Gastroesophageal sphincter (tissue), 4 donors: ENCODE measurements at regions not wholly inside any gene's neighbourhood (a gene's known extent, or its start where the extent isn't known, plus 50 kb on each side); places are given as distances from the start of the nearest gene placed in this dataset.

Source experiments
- ATAC-seq: fragments of 150-250 bp; one replicate; pipeline ENCODE4 v1.9.1; 2016; ENCODE audit warnings: mild to moderate bottlenecking, moderate library complexity
- H3K27ac ChIP-seq, 4 donors: fragments of 200-600 bp; sonication (generic) in 3 of 4; 1 replicate in 3 of 4; 2 replicates in 1 of 4; pipeline ENCODE4 v1.5.1; 2016 to 2019
- H3K27me3 ChIP-seq: fragments of 200-600 bp; sonication (generic); one replicate; pipeline ENCODE4 v1.5.1; 2019
- H3K36me3 ChIP-seq, 2 donors: fragments of 200-600 bp; sonication (generic); one replicate each; pipeline ENCODE4 v1.5.1; 2019; ENCODE audit warnings: control low read depth in 1 of 2
- H3K4me1 ChIP-seq, 3 donors: fragments of 200-600 bp; sonication (generic); 1 replicate in 2 of 3; 2 replicates in 1 of 3; pipeline ENCODE4 v1.5.1; 2016 to 2019; ENCODE audit warnings: control low read depth in 2 of 3
- H3K4me3 ChIP-seq, 2 donors: fragments of 200-600 bp; sonication (generic); one replicate each; pipeline ENCODE4 v1.5.1; 2019; ENCODE audit warnings: mild to moderate bottlenecking in 1 of 2, moderate library complexity in 1 of 2
- H3K9me3 ChIP-seq, 3 donors: fragments of 200-600 bp; sonication (generic); one replicate each; pipeline ENCODE4 v1.5.1; 2017 to 2019; ENCODE audit warnings: control low read depth in 2 of 3
- CTCF ChIP-seq, 4 experiments: fragments of 200-600 bp in 2 of 4; fragments of 450-650 bp in 2 of 4; sonication (generic) in 1 of 4; IDR thresholded peaks; one replicate each; pipeline ENCODE4 v1.5.1; 2017 to 2019; ENCODE audit warnings: antibody characterized with exemption in 4 of 4, mild to moderate bottlenecking in 2 of 4, moderate library complexity in 2 of 4
- EP300 ChIP-seq: sonication (generic); formaldehyde crosslinking; IDR thresholded peaks from one replicate; pipeline ENCODE4 v1.6.1; 2017; ENCODE audit warnings: antibody characterized with exemption, mild to moderate bottlenecking
- POLR2A ChIP-seq, 2 donors: fragments of 450-650 bp; IDR thresholded peaks; one replicate each; pipeline ENCODE4 v1.6.1; 2017; ENCODE audit warnings: antibody characterized with exemption in 2 of 2, mild to moderate bottlenecking in 2 of 2, moderate library complexity in 1 of 2
- POLR2AphosphoS5 ChIP-seq: sonication (generic); formaldehyde crosslinking; IDR thresholded peaks from one replicate; pipeline ENCODE4 v1.6.1; 2017; ENCODE audit warnings: antibody characterized with exemption
- WGBS, 2 donors: methylation state at CpG; one replicate each; pipeline ENCODE4 v1.1.5; 2018; ENCODE audit warnings: low coverage in 1 of 2; 5-methylcytosine and 5-hydroxymethylcytosine counted together

- H3K36me3 ChIP-seq: no peaks in the 10 kb centered on the region
- 60 to 65% methylated on average over 3 of the region's 3 CpGs for WGBS, 2 donors
- no peak for ATAC-seq
- no peak overlapping the region for H3K27ac ChIP-seq
- TF ChIP-seq EP300 (no peak), CTCF (IDR thresholded peaks at IDR 0.05) (no peak), POLR2A (IDR thresholded peaks at IDR 0.05) (no peak), POLR2AphosphoS5 (no peak)
- no peaks in the 10 kb centered on the region for H3K9me3 ChIP-seq
- H3K4me1 ChIP-seq: no peaks in the 10 kb centered on the region
- no peak overlapping the region for H3K4me3 ChIP-seq
- no peaks in the 10 kb centered on the region for H3K27me3 ChIP-seq
Observed at GRCh38 chr16:8377864-8378263, 212.4 kb downstream of the TMEM114 start.

GRCh38 chr16:8376858-8377257 lies 213.5 kb downstream of the TMEM114 start:
- Histone ChIP-seq H3K36me3 (no peaks in the 10 kb centered on the region), H3K4me1 (no peaks in the 10 kb centered on the region), H3K27me3 (no peaks in the 10 kb centered on the region), H3K27ac (no peak overlapping the region), H3K4me3 (no peak overlapping the region), H3K9me3 (no peaks in the 10 kb centered on the region)
- no peak for ATAC-seq
- TF ChIP-seq POLR2A (IDR thresholded peaks at IDR 0.05) (no peak), POLR2AphosphoS5 (no peak), EP300 (no peak), CTCF (IDR thresholded peaks at IDR 0.05) (no peak)

GRCh38 chr16:8376430-8376829 lies 213.9 kb downstream of the TMEM114 start:
- ATAC-seq: no peak
- 57% methylated on average over 2 of the region's 2 CpGs for WGBS, 2 donors
- TF ChIP-seq CTCF (IDR thresholded peaks at IDR 0.05): no peak
- TF ChIP-seq POLR2A (IDR thresholded peaks at IDR 0.05): no peak
- TF ChIP-seq EP300: no peak
- no peak for TF ChIP-seq POLR2AphosphoS5

GRCh38 chr16:8375232-8375587 lies 215.1 kb downstream of the TMEM114 start:
- 50 to 60% methylated on average over 1 of the region's 1 CpG for WGBS, 2 donors
- peaks cover 0 to 6% (median 0%) of the 10 kb centered on the region in 3 donors for H3K9me3 ChIP-seq
- H3K4me3 ChIP-seq: no peak overlapping the region
- no peaks in the 10 kb centered on the region for H3K4me1 ChIP-seq
- TF ChIP-seq CTCF (IDR thresholded peaks at IDR 0.05) (no peak), POLR2AphosphoS5 (no peak), EP300 (no peak), POLR2A (IDR thresholded peaks at IDR 0.05) (no peak)
- no peaks in the 10 kb centered on the region for H3K36me3 ChIP-seq
- no peak for ATAC-seq
- H3K27me3 ChIP-seq: no peaks in the 10 kb centered on the region
- no peak overlapping the region for H3K27ac ChIP-seq

More at GRCh38 chr16:8376430-8376829, 213.9 kb downstream of the TMEM114 start:
- H3K27ac ChIP-seq: no peak overlapping the region
- H3K4me3 ChIP-seq: no peak overlapping the region
- no peaks in the 10 kb centered on the region for H3K36me3 ChIP-seq
- H3K4me1 ChIP-seq: no peaks in the 10 kb centered on the region
- H3K27me3 ChIP-seq: no peaks in the 10 kb centered on the region
- H3K9me3 ChIP-seq: peaks cover 0 to under 1% (median 0%) of the 10 kb centered on the region in 3 donors

GRCh38 chr16:8374586-8375231 lies 215.6 kb downstream of the TMEM114 start:
- H3K4me1 ChIP-seq: no peaks in the 10 kb centered on the region
- no peak for ATAC-seq
- H3K27ac ChIP-seq: no peak overlapping the region
- no peaks in the 10 kb centered on the region for H3K27me3 ChIP-seq
- TF ChIP-seq POLR2AphosphoS5 (no peak), POLR2A (IDR thresholded peaks at IDR 0.05) (no peak), EP300 (no peak), CTCF (IDR thresholded peaks at IDR 0.05) (no peak)
- H3K36me3 ChIP-seq: no peaks in the 10 kb centered on the region
- no peak overlapping the region for H3K4me3 ChIP-seq
- 81% methylated on average over 7 to 8 of the region's 8 CpGs for WGBS, 2 donors
- H3K9me3 ChIP-seq: peaks cover 0 to 6% (median 0%) of the 10 kb centered on the region in 3 donors
